DOHH2 (cell line): ENCODE measurements at regions not wholly inside any gene's neighbourhood (a gene's known extent, or its start where the extent isn't known, plus 50 kb on each side); places are given as distances from the start of the nearest gene placed in this dataset.

Experiments
- CTCF ChIP-seq: fragments of 200-600 bp; sonication (generic); IDR thresholded peaks from one replicate; pipeline ENCODE4 v1.5.1; 2014; ENCODE audit warnings: antibody characterized with exemption, mild to moderate bottlenecking, low read depth, low read length; ENCODE audit not compliant: poor library complexity, severe bottlenecking
- EZH2phosphoT487 ChIP-seq: fragments of 200-600 bp; sonication (generic); IDR thresholded peaks from 2 replicates; pipeline ENCODE4 v1.6.1; 2017; ENCODE audit warnings: borderline replicate concordance, mild to moderate bottlenecking, antibody characterized with exemption, low read length, moderate library complexity, mixed read lengths

GRCh38 chr3:72154391-72155335, 369.7 kb upstream of the PROK2 start:
- TF ChIP-seq CTCF (no peak), EZH2phosphoT487 (no peak)
